GM12878 (cell line): ENCODE measurements at regions not wholly inside any gene's neighbourhood (a gene's known extent, or its start where the extent isn't known, plus 50 kb on each side); places are given as distances from the start of the nearest gene placed in this dataset.

Experiments
- ASH2L ChIP-seq: fragments of 300-600, 200-600 bp; sonication (generic); IDR thresholded peaks from 2 replicates; pipeline ENCODE4 v1.6.1; 2017; ENCODE audit warnings: low read depth, mild to moderate bottlenecking, borderline replicate concordance
- CEBPB ChIP-seq, 2 experiments: fragments of 150-350 bp in 1 of 2; IDR thresholded peaks; 2 replicates each; pipeline ENCODE4 v1.6.1; 2012 to 2014; ENCODE audit warnings: low read depth in 2 of 2, low read length in 2 of 2, borderline replicate concordance in 1 of 2, inconsistent platforms in 1 of 2
- CREB1 ChIP-seq: IDR thresholded peaks from 2 replicates; pipeline ENCODE4 v1.6.1; 2012; ENCODE audit warnings: low read depth, mild to moderate bottlenecking, inconsistent platforms
- CTCF ChIP-seq, 3 experiments: IDR thresholded peaks in 2 of 3; conservative IDR thresholded peaks in 1 of 3; 2 replicates each; pipeline ENCODE4 v1.5.1; 2011; ENCODE audit warnings: low read depth in 3 of 3, low read length in 3 of 3, mild to moderate bottlenecking in 3 of 3, control low read depth in 2 of 3, moderate library complexity in 2 of 3, inconsistent platforms in 1 of 3, mixed read lengths in 1 of 3; ENCODE audit not compliant: control insufficient read depth in 2 of 3, insufficient read depth in 1 of 3; ENCODE audit errors: extremely low read depth in 1 of 3
- EZH2 ChIP-seq: IDR thresholded peaks from 2 replicates; pipeline ENCODE4 v1.6.1; 2012; ENCODE audit warnings: low read depth, mild to moderate bottlenecking, control low read depth, inconsistent platforms, low read length, borderline replicate concordance; ENCODE audit not compliant: control insufficient read depth
- HCFC1 ChIP-seq: fragments of 150-350 bp; IDR thresholded peaks from 2 replicates; pipeline ENCODE4 v1.6.1; 2014; ENCODE audit warnings: low read length
- MAX ChIP-seq: IDR thresholded peaks from 2 replicates; pipeline ENCODE4 v1.6.1; 2012; ENCODE audit warnings: low read depth, low read length, improper control_type of control experiment
- POLR2A ChIP-seq: IDR thresholded peaks from 2 replicates; pipeline ENCODE4 v1.6.1; 2011; ENCODE audit warnings: low read depth, mild to moderate bottlenecking, low read length
- RFX5 ChIP-seq: IDR thresholded peaks from 2 replicates; pipeline ENCODE4 v1.6.1; 2011; ENCODE audit warnings: low read depth, low read length, improper control_type of control experiment
- TF ChIP-seq, protein P1 (sequence below): fragments of 450-650 bp; formaldehyde crosslinking; IDR thresholded peaks from 2 replicates; pipeline ENCODE4 v1.4.0; 2022; ENCODE audit warnings: mild to moderate bottlenecking, moderate library complexity

GRCh38 chr1:188367661-188368060 is 1538.9 kb downstream of the PLA2G4A start:
- TF ChIP-seq MAX, result no peak
- no peak for TF ChIP-seq HCFC1
- TF ChIP-seq, protein P1, sequence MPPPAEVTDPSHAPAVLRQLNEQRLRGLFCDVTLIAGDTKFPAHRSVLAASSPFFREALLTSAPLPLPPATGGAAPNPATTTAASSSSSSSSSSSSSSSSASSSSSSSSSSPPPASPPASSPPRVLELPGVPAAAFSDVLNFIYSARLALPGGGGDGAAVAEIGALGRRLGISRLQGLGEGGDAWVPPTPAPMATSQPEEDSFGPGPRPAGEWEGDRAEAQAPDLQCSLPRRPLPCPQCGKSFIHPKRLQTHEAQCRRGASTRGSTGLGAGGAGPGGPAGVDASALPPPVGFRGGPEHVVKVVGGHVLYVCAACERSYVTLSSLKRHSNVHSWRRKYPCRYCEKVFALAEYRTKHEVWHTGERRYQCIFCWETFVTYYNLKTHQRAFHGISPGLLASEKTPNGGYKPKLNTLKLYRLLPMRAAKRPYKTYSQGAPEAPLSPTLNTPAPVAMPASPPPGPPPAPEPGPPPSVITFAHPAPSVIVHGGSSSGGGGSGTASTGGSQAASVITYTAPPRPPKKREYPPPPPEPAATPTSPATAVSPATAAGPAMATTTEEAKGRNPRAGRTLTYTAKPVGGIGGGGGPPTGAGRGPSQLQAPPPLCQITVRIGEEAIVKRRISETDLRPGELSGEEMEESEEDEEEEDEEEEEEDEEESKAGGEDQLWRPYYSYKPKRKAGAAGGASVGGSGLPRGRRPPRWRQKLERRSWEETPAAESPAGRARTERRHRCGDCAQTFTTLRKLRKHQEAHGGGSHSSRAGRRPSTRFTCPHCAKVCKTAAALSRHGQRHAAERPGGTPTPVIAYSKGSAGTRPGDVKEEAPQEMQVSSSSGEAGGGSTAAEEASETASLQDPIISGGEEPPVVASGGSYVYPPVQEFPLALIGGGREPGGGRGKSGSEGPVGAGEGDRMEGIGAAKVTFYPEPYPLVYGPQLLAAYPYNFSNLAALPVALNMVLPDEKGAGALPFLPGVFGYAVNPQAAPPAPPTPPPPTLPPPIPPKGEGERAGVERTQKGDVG (CRISPR knock-in tag), result no peak
- TF ChIP-seq RFX5, result no peak
- TF ChIP-seq ASH2L, result no peak
- no peak for TF ChIP-seq CREB1
- TF ChIP-seq CTCF (IDR thresholded peaks at IDR 0.05 in 2 of 3, conservative IDR thresholded peaks at IDR 0.05 in 1 of 3; ENCODE audit: control insufficient read depth in 2 of 3, extremely low read depth in 1 of 3, insufficient read depth in 1 of 3, low read depth in 3 of 3, low read length in 3 of 3), result no peak
- TF ChIP-seq POLR2A, result no peak
- no peak for TF ChIP-seq CEBPB (IDR thresholded peaks at IDR 0.05; ENCODE audit: borderline replicate concordance in 1 of 2, low read depth in 2 of 2, low read length in 2 of 2)
- no peak for TF ChIP-seq EZH2
